Upper lobe of right lung (tissue), 1 donor: ENCODE measurements at regions not wholly inside any gene's neighbourhood (a gene's known extent, or its start where the extent isn't known, plus 50 kb on each side); places are given as distances from the start of the nearest gene placed in this dataset.

Experiments
- ATAC-seq: fragments of 200-7000 bp; cut with Tn5 transposase; one replicate; pipeline ENCODE4 v1.9.1; 2020; ENCODE audit warnings: mild to moderate bottlenecking, moderate library complexity
- DNase-seq: peaks from one replicate; pipeline ENCODE4 v3.0.0-alpha.2; 2020
- H3K27ac ChIP-seq: fragments of 200-600 bp; one replicate; pipeline ENCODE4 v1.8.0; 2022
- H3K27me3 ChIP-seq: fragments of 200-600 bp; one replicate; pipeline ENCODE4 v1.8.0; 2022; ENCODE audit warnings: mild to moderate bottlenecking
- H3K36me3 ChIP-seq: fragments of 200-600 bp; one replicate; pipeline ENCODE4 v1.8.0; 2022
- H3K4me1 ChIP-seq: fragments of 200-600 bp; one replicate; pipeline ENCODE4 v1.8.0; 2022
- H3K4me3 ChIP-seq: fragments of 200-600 bp; one replicate; pipeline ENCODE4 v1.8.0; 2022; ENCODE audit warnings: mild to moderate bottlenecking
- H3K9me3 ChIP-seq: fragments of 200-600 bp; one replicate; pipeline ENCODE4 v1.8.0; 2022
- CTCF ChIP-seq: fragments of 200-600 bp; IDR thresholded peaks from one replicate; pipeline ENCODE4 v1.8.0; 2022; ENCODE audit warnings: antibody characterized with exemption
- intact Hi-C: fragments of 100-400 bp; cut with DNase I; formaldehyde crosslinking; loops from one replicate; pipeline ENCODE4 v1.11.0; 2022
- donor health status: DM: no; HTN: yes; CAD: no; lungs with severe emphysema.

GRCh38 chr2:37585982-37586621 is 85.3 kb downstream of the CDC42EP3 start:
- no peaks in the 10 kb centered on the region for H3K27me3 ChIP-seq
- DNase-seq (no peak), ATAC-seq (peak; percentile 62)
- no peak for TF ChIP-seq CTCF
- no peaks in the 10 kb centered on the region for H3K36me3 ChIP-seq
- no peak overlapping the region for H3K4me3 ChIP-seq
- peaks cover 54% of the 10 kb centered on the region for H3K4me1 ChIP-seq
- H3K9me3 ChIP-seq, result no peaks in the 10 kb centered on the region
- intact Hi-C loops, result no loop called here
- peak overlapping the region; percentile 61 for H3K27ac ChIP-seq

GRCh38 chr2:37586663-37587317 is 84.7 kb downstream of the CDC42EP3 start:
- Histone ChIP-seq H3K9me3 (no peaks in the 10 kb centered on the region), H3K4me1 (peaks cover 54% of the 10 kb centered on the region), H3K36me3 (no peaks in the 10 kb centered on the region), H3K27me3 (no peaks in the 10 kb centered on the region), H3K4me3 (no peak overlapping the region), H3K27ac (peak overlapping the region; percentile 61)
- no peak for DNase-seq
- intact Hi-C loops, result no loop called here
- TF ChIP-seq CTCF, result no peak
- no peak for ATAC-seq

GRCh38 chr2:37587817-37588216 is 83.6 kb downstream of the CDC42EP3 start:
- intact Hi-C loops, result no loop called here
- Histone ChIP-seq H3K9me3 (no peaks in the 10 kb centered on the region), H3K4me3 (no peak overlapping the region), H3K4me1 (peaks cover 51% of the 10 kb centered on the region), H3K27ac (no peak overlapping the region), H3K36me3 (no peaks in the 10 kb centered on the region), H3K27me3 (no peaks in the 10 kb centered on the region)
- no peak for TF ChIP-seq CTCF
- DNase-seq (no peak), ATAC-seq (no peak)

GRCh38 chr2:37588316-37588777 is 83.1 kb downstream of the CDC42EP3 start:
- Histone ChIP-seq H3K4me1 (peaks cover 45% of the 10 kb centered on the region), H3K36me3 (no peaks in the 10 kb centered on the region), H3K9me3 (no peaks in the 10 kb centered on the region), H3K27me3 (no peaks in the 10 kb centered on the region), H3K4me3 (no peak overlapping the region), H3K27ac (no peak overlapping the region)
- DNase-seq (no peak), ATAC-seq (no peak)
- TF ChIP-seq CTCF, result no peak
- intact Hi-C loops, result no loop called here

GRCh38 chr2:37589298-37589697 is 82.1 kb downstream of the CDC42EP3 start:
- Histone ChIP-seq H3K4me1 (peaks cover 36% of the 10 kb centered on the region), H3K9me3 (no peaks in the 10 kb centered on the region), H3K36me3 (no peaks in the 10 kb centered on the region), H3K27ac (peak overlapping the region; percentile 28), H3K4me3 (no peak overlapping the region), H3K27me3 (no peaks in the 10 kb centered on the region)
- DNase-seq, result no peak
- TF ChIP-seq CTCF, result no peak
- ATAC-seq, result no peak
- intact Hi-C loops, result no loop called here
